ENCODE measurements at regions not wholly inside any gene's neighbourhood (a gene's known extent, or its start where the extent isn't known, plus 50 kb on each side); places are given as distances from the start of the nearest gene placed in this dataset.

GRCh38 chr9:83182071-83182470 lies 119.1 kb upstream of the RASEF start:
- TF ChIP-seq TEAD1 (CRISPR knock-in tag; IDR thresholded peaks at IDR 0.05): no peak
- TF ChIP-seq, protein P1, sequence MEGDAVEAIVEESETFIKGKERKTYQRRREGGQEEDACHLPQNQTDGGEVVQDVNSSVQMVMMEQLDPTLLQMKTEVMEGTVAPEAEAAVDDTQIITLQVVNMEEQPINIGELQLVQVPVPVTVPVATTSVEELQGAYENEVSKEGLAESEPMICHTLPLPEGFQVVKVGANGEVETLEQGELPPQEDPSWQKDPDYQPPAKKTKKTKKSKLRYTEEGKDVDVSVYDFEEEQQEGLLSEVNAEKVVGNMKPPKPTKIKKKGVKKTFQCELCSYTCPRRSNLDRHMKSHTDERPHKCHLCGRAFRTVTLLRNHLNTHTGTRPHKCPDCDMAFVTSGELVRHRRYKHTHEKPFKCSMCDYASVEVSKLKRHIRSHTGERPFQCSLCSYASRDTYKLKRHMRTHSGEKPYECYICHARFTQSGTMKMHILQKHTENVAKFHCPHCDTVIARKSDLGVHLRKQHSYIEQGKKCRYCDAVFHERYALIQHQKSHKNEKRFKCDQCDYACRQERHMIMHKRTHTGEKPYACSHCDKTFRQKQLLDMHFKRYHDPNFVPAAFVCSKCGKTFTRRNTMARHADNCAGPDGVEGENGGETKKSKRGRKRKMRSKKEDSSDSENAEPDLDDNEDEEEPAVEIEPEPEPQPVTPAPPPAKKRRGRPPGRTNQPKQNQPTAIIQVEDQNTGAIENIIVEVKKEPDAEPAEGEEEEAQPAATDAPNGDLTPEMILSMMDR (IDR thresholded peaks at IDR 0.05 in 2 of 3, conservative IDR thresholded peaks at IDR 0.05 in 1 of 3; ENCODE audit: insufficient read depth in 2 of 3, low read depth in 1 of 3, low read length in 3 of 3): no peak
- TF ChIP-seq ELF4 (CRISPR knock-in tag; IDR thresholded peaks at IDR 0.05): no peak

Measured in K562 (cell line).